ENCODE measurements at regions not wholly inside any gene's neighbourhood (a gene's known extent, or its start where the extent isn't known, plus 50 kb on each side); places are given as distances from the start of the nearest gene placed in this dataset.

GRCh38 chr13:22961835-22962537 lies 218.8 kb upstream of the SGCG start:
- no peak for TF ChIP-seq CTCF (IDR thresholded peaks at IDR 0.05 in 4 of 5, conservative IDR thresholded peaks at IDR 0.05 in 1 of 5)
- TF ChIP-seq POLR2A (IDR thresholded peaks at IDR 0.05): no peak

All from gastrocnemius medialis (tissue), 4 donors.